GM21526 (cell line): ENCODE measurements at regions not wholly inside any gene's neighbourhood (a gene's known extent, or its start where the extent isn't known, plus 50 kb on each side); places are given as distances from the start of the nearest gene placed in this dataset.
"Not testable (repeated sequence)": the region's sequence is repeated elsewhere in the genome, so short reads cannot be mapped to it uniquely, and the experiment has no call there.

ENCODE experiments used
- ATAC-seq: cut with Tn5 transposase; IDR thresholded peaks from one replicate; pipeline ENCODE4 v1.9.1; 2021; ENCODE audit warnings: moderate library complexity; ENCODE audit not compliant: unreplicated experiment, low FRiP score

- no peak for ATAC-seq
Observed at GRCh38 chr2:147615726-147616125, 229.1 kb upstream of the ACVR2A start.

GRCh38 chr2:147614979-147615470 lies 229.8 kb upstream of the ACVR2A start:
- no peak for ATAC-seq

- ATAC-seq, result no peak
Observed at GRCh38 chr2:147614471-147614870, 230.4 kb upstream of the ACVR2A start.

- ATAC-seq, result no peak
Observed at GRCh38 chr2:147610496-147611040, 234.3 kb upstream of the ACVR2A start.

- no peak for ATAC-seq
Observed at GRCh38 chr2:147609301-147609700, 235.5 kb upstream of the ACVR2A start.

GRCh38 chr2:147607379-147607778 lies 237.4 kb upstream of the ACVR2A start:
- ATAC-seq, result no peak

- no peak for ATAC-seq
Observed at GRCh38 chr2:147603876-147604275, 241.0 kb upstream of the ACVR2A start.

- ATAC-seq, result no peak
Observed at GRCh38 chr2:147603447-147603846, 241.4 kb upstream of the ACVR2A start.

GRCh38 chr2:147600646-147601045 lies 244.2 kb upstream of the ACVR2A start:
- ATAC-seq, result no peak

- ATAC-seq, result no peak
Observed at GRCh38 chr2:147600223-147600622, 244.6 kb upstream of the ACVR2A start.

- ATAC-seq, result no peak
Observed at GRCh38 chr2:147595200-147595599, 249.6 kb upstream of the ACVR2A start.

- no peak for ATAC-seq
Observed at GRCh38 chr2:147594038-147594437, 250.8 kb upstream of the ACVR2A start.

- not testable (repeated sequence) for ATAC-seq
Observed at GRCh38 chr2:147592784-147593183, 252.0 kb upstream of the ACVR2A start.

GRCh38 chr2:147589127-147589526 lies 255.7 kb upstream of the ACVR2A start:
- no peak for ATAC-seq

GRCh38 chr2:147588191-147588590 lies 256.6 kb upstream of the ACVR2A start:
- ATAC-seq, result no peak

- no peak for ATAC-seq
Observed at GRCh38 chr2:147578529-147578928, 266.3 kb upstream of the ACVR2A start.

GRCh38 chr2:147577998-147578380 lies 266.8 kb upstream of the ACVR2A start:
- ATAC-seq, result no peak

- ATAC-seq, result no peak
Observed at GRCh38 chr2:147577323-147577997, 267.4 kb upstream of the ACVR2A start.

GRCh38 chr2:147575106-147575505 lies 269.7 kb upstream of the ACVR2A start:
- no peak for ATAC-seq

- no peak for ATAC-seq
Observed at GRCh38 chr2:147572622-147573021, 272.2 kb upstream of the ACVR2A start.

GRCh38 chr2:147569426-147569825 lies 275.4 kb upstream of the ACVR2A start:
- no peak for ATAC-seq

- ATAC-seq, result no peak
Observed at GRCh38 chr2:147568109-147568508, 276.7 kb upstream of the ACVR2A start.
